Coronary artery (tissue), 2 donors: ENCODE measurements at regions not wholly inside any gene's neighbourhood (a gene's known extent, or its start where the extent isn't known, plus 50 kb on each side); places are given as distances from the start of the nearest gene placed in this dataset.
"Not testable (repeated sequence)": the region's sequence is repeated elsewhere in the genome, so short reads cannot be mapped to it uniquely, and the experiment has no call there.

ENCODE experiments used
- DNase-seq: peaks from one replicate; pipeline ENCODE4 v3.0.0-alpha.2; 2017; ENCODE audit warnings: low spot score
- H3K27ac ChIP-seq, 2 donors: fragments of 200-600 bp; sonication (generic); one replicate each; pipeline ENCODE4 v1.5.1; 2016 to 2019
- H3K4me3 ChIP-seq: fragments of 200-600 bp; sonication (generic); 2 replicates; pipeline ENCODE4 v1.5.1; 2016; ENCODE audit warnings: mild to moderate bottlenecking, moderate library complexity
- CTCF ChIP-seq: fragments of 200-600 bp; sonication (generic); IDR thresholded peaks from one replicate; pipeline ENCODE4 v1.5.1; 2019; ENCODE audit warnings: antibody characterized with exemption

- no peak overlapping the region for H3K27ac ChIP-seq
- no peak for TF ChIP-seq CTCF
- H3K4me3 ChIP-seq: no peak overlapping the region
- no peak for DNase-seq
Measured at GRCh38 chr3:181610083-181610972, 101.4 kb upstream of the SOX2 start.

- Histone ChIP-seq H3K27ac (no peak overlapping the region), H3K4me3 (no peak overlapping the region)
- TF ChIP-seq CTCF: no peak
- no peak for DNase-seq
Measured at GRCh38 chr3:181609030-181609767, 102.5 kb upstream of the SOX2 start.

- H3K27ac ChIP-seq: no peak overlapping the region
- no peak overlapping the region for H3K4me3 ChIP-seq
- no peak for TF ChIP-seq CTCF
- DNase-seq: no peak
Measured at GRCh38 chr3:181604267-181604666, 107.5 kb upstream of the SOX2 start.

- Histone ChIP-seq H3K27ac (no peak overlapping the region), H3K4me3 (no peak overlapping the region)
- TF ChIP-seq CTCF: no peak
- DNase-seq: no peak
Measured at GRCh38 chr3:181596126-181596525, 115.6 kb upstream of the SOX2 start.

GRCh38 chr3:181590939-181591338 lies 120.8 kb upstream of the SOX2 start:
- not testable (repeated sequence) for H3K4me3 ChIP-seq, DNase-seq, H3K27ac ChIP-seq

GRCh38 chr3:181582619-181583018 lies 129.1 kb upstream of the SOX2 start:
- no peak overlapping the region for H3K4me3 ChIP-seq
- no peak for TF ChIP-seq CTCF
- no peak overlapping the region for H3K27ac ChIP-seq
- DNase-seq: no peak

- Histone ChIP-seq H3K27ac (no peak overlapping the region), H3K4me3 (no peak overlapping the region)
- DNase-seq: no peak
- TF ChIP-seq CTCF: no peak
Measured at GRCh38 chr3:181581656-181582055, 130.1 kb upstream of the SOX2 start.
